Peyer's patch (tissue), 4 donors: ENCODE measurements at regions not wholly inside any gene's neighbourhood (a gene's known extent, or its start where the extent isn't known, plus 50 kb on each side); places are given as distances from the start of the nearest gene placed in this dataset.

Experiments
- CTCF ChIP-seq, 6 experiments: fragments of 450-650 bp in 4 of 6; fragments of 200-600 bp in 2 of 6; sonication (generic) in 1 of 6; IDR thresholded peaks; one replicate each; pipeline ENCODE4 v1.5.1; 2017 to 2019; ENCODE audit warnings: antibody characterized with exemption in 6 of 6, mild to moderate bottlenecking in 3 of 6, moderate library complexity in 1 of 6
- POLR2A ChIP-seq, 2 donors: fragments of 450-650 bp; IDR thresholded peaks; one replicate each; pipeline ENCODE4 v1.5.1; 2017; ENCODE audit warnings: antibody characterized with exemption in 2 of 2, mild to moderate bottlenecking in 2 of 2, moderate library complexity in 2 of 2

- TF ChIP-seq CTCF (IDR thresholded peaks at IDR 0.05), result no peak
- TF ChIP-seq POLR2A (IDR thresholded peaks at IDR 0.05), result no peak
Measured at GRCh38 chr5:77550406-77550805, 58.3 kb upstream of the WDR41 start.
